T-helper 2 cell (primary cell): ENCODE measurements at regions not wholly inside any gene's neighbourhood (a gene's known extent, or its start where the extent isn't known, plus 50 kb on each side); places are given as distances from the start of the nearest gene placed in this dataset.
"Not testable (repeated sequence)": the region's sequence is repeated elsewhere in the genome, so short reads cannot be mapped to it uniquely, and the experiment has no call there.

Experiments
- DNase-seq, 5 experiments: peaks; one replicate each; pipeline versions ENCODE4 v3.0.0 to v3.0.0-alpha.2; 2012 to 2022

DNA sequence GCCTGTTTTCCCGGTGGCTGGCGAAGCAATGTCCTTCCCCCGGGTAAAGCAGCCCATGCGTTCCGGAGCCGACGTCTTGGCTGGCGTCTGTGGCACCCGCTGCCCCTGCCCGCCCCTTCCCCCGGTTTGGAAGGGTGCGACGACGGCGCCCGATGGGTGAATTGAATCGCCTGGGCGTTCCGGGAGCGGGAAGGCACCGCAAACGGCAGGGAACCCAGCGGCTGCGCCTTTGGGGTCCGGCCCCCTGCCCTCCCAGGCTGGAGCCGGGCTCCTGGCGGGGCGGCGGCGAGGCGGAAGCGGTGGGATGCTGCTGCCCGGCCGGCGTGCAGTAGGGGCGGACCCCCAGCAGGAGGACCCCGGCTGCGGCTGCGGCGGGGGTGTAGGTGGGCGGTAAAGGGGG, 123.6 kb upstream of the RHOU start:
- DNase-seq: not testable (repeated sequence)

GRCh38 chr1:228622002-228622716, 113.1 kb upstream of the RHOU start:
- DNase-seq: not testable (repeated sequence)

DNA sequence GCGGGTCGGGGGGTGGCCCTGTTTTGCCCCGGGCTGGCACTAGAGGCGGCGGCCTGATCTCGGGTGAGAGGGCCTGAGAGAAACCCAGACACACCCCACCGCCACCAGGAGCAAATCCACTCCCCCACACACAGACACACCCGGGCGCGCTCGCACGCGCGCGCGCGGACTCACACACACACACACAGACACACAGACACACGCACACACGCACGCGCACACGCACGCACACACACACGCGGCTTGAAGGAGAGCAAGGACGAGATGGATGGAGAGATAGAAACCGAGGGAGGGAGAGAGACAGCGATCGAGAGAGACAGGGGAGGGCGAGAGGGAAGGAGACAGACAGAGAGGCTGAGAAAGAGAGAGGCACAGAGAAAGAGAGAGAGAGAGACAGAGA, 108.8 kb upstream of the RHOU start:
- not testable (repeated sequence) for DNase-seq

DNA sequence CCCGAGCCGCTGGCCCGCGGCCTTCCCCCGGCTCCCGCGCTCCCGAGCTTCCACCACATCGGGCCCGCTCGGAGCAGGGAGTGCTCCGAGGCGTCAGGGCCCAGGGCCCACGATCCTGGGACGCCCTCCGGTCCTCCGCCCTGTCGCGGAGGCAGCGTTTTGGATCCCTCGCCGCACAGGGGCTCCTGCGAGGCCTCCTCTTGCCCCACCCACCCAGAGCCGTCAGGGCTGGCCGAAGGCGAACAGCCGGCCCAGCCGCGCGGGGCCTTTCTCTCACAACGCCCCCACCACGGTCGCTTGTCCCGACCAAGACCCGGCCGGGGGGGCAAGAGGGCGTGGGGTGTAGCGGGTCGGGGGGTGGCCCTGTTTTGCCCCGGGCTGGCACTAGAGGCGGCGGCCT, 102.4 kb upstream of the RHOU start:
- DNase-seq: not testable (repeated sequence)

DNA sequence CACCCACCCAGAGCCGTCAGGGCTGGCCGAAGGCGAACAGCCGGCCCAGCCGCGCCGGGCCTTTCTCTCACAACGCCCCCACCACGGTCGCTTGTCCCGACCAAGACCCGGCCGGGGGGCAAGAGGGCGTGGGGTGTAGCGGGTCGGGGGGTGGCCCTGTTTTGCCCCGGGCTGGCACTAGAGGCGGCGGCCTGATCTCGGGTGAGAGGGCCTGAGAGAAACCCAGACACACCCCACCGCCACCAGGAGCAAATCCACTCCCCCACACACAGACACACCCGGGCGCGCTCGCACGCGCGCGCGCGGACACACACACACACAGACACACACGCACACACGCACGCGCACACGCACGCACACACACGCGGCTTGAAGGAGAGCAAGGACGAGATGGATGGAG, 100.0 kb upstream of the RHOU start:
- peak in 2 of 5 experiments; percentile 34 to 41 for DNase-seq

DNA sequence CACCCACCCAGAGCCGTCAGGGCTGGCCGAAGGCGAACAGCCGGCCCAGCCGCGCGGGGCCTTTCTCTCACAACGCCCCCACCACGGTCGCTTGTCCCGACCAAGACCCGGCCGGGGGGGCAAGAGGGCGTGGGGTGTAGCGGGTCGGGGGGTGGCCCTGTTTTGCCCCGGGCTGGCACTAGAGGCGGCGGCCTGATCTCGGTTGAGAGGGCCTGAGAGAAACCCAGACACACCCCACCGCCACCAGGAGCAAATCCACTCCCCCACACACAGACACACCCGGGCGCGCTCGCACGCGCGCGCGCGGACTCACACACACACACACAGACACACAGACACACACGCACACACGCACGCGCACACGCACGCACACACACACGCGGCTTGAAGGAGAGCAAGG, 97.8 kb upstream of the RHOU start:
- not testable (repeated sequence) for DNase-seq

- peak in 2 of 5 experiments; percentile 24 to 67 for DNase-seq
Measured at GRCh38 chr1:228646717-228647522, 88.4 kb upstream of the RHOU start.

DNA sequence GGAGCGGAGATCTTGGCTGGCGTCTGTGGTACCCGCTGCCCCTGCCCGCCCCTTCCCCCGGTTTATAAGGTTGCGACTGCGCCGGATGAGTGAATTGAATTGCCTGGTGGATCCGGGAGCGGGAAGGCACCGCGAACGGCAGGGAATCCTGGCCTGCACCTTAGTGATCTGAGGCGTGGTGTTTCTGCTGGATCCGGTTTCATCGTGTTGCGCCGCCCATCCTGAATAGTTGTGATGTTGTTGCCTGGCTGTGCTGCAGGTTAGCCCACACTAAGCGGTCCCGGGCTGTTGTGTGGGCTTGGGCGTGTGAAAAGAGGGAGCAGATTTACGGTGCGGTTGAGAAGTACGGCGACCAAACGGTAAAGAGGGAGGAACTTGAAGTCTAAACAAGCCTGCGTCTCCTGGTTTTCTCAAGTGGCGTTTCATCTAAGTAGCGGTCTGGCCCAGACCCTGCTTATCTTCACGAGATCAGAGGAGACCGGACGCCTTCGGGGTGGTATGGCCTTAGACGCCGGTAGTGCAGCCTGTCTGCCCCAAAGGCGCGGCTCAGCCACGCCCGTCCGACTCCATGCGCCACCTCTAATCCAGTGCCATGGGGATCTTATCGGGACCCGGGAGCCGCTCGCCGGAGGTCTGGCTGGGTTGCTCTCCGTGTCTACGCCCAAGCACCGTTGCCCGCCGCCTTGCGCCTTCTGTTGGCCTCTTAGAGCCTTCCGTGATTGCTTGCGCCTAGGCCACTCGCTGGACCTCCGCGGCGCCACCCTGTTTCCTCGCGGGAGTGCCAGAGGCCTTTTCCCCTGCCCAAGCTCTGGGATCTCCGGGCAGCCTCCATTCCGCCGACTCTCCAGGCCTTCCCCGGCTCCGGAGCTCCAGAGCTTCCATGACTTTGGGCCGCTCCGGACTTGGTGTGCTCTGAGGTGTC, 87.5 kb upstream of the RHOU start:
- peak in 1 of 5 experiments; percentile 36 for DNase-seq

- no peak for DNase-seq
Measured at GRCh38 chr1:228648647-228649383, 86.5 kb upstream of the RHOU start.

DNA sequence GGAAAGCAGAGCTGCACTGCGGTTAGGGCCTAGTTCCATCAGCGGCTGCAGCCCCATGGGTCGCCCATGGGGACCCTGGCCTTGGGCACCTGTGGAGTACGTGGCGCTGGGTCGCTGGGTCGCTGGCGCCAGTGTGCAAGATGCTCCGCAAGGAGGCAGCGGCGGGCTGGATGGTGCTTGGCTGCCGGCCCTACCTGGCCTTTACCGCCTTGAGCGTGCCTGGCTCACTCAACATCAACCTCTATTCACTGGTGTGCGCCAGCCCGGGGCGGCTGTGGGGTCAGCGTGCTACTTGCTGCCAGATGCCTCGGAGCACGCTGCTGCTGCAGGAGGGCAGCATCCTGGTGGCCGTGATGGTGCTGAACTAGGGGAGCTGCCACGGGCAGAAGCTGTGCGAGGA, 85.1 kb upstream of the RHOU start:
- DNase-seq: no peak

DNA sequence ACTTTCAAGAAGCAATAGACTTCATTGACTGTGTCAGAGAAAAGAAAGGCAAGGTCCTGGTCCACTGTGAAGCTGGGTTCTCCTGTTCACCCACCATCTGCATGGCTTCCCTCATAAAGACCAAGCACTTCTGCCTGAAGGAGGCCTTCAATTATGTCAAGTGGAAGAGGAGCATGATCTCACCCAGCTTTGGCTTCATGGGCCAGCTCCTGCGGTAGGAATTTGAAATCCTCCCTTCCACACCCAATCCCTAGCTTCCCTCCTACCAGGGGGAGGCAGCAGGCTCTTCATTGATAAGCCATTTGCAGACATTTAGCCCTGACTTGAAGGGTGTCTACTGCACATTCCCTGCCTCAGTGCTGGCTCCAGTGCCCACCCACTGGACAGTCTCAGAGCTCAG, 84.3 kb upstream of the RHOU start:
- DNase-seq: no peak

DNA sequence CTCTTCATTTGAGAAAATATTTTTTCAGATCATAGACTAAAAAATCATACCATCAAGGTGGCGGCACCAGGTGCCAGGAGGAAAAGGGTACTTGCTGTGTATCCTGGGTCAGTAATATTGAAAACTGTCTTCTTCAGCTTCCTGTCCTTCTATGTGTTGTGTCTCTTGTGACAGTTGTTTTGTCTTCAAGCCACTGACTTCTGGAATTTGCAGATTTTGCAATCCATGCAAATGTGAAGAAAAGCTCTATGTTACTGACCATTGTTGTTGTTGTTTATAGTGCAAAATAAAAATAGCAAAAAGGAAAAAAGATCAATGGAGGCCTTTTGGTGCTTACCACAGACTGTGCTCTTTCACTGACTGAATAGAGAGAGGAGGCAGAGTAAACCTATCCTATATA, 83.2 kb upstream of the RHOU start:
- DNase-seq: no peak

- DNase-seq: not testable (repeated sequence)
Measured at GRCh38 chr1:228653057-228653456, 82.2 kb upstream of the RHOU start.

DNA sequence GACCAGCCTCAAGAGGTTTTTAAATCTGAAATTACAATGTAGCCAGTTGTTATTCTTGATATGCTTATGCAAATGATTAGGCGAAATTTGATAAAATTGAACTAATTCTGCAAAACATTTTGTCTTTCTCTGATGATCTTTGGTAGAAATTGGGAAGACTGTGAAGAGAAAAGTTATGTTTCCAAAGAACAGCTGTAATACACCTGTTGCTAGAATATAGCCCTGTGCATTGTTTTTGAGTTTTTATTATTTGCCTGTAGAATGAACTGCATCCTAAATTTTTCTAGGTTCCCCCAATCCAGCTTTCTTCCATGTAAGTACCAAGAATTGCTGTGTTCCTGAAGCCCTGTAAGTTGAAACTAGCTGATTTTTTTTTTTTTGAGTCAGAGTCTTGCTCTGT, 81.5 kb upstream of the RHOU start:
- DNase-seq: no peak

DNA sequence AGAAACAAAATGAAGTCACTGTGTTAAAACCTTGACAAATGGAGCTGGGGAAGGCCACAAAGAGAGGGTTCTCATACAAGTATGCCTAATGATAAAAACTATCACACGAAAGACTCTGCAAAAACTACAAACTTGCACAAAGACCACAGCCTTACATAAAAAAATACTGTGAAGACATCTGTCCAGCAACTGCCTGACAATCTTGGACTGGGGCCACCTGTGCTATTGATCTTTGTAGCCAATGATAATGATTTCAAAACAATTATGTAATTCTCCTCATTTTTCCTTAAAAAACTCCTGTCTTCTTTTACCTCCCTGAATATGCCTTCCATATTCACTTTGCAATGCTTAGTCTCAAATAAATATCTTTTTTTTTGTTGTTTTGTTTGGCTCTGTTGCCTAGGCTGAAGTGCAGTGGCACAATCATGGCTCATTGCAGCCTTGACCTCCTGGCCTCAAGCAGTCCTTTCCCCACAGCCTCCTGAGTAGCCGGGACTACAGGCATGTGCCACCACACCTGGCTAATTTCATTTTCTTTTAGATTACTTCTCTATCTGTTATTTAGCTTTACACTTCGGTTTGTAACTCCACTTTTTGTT, 79.4 kb upstream of the RHOU start:
- no peak for DNase-seq

DNA sequence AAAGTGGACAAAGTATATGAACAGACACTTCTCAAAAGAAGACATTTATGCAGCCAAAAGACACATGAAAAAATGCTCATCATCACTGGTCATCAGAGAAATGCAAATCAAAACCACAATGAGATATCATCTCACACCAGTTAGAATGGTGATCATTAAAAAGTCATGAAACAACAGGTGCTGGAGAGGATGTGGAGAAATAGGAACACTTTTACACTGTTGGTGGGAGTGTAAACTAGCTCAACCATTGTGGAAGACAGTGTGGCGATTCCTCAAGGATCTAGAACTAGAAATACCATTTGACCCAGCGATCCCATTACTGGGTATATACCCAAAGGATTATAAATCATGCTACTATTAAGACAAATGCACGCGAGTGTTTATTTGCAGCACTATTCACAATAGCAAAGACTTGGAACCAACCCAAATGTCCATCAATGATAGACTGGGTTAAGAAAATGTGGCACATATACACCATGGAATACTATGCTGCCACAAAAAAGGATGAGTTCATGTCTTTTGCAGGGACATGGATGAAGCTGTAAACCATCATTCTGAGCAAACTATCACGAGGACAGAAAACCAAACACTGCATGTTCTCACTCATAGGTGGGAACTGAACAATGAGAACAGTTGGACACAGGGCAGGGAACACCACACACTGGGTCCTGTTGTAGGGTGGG, 73.1 kb upstream of the RHOU start:
- DNase-seq: not testable (repeated sequence)

- peak; percentile 38 to 66 (median 64) for DNase-seq
Measured at GRCh38 chr1:228664399-228664914, 70.8 kb upstream of the RHOU start.

DNA sequence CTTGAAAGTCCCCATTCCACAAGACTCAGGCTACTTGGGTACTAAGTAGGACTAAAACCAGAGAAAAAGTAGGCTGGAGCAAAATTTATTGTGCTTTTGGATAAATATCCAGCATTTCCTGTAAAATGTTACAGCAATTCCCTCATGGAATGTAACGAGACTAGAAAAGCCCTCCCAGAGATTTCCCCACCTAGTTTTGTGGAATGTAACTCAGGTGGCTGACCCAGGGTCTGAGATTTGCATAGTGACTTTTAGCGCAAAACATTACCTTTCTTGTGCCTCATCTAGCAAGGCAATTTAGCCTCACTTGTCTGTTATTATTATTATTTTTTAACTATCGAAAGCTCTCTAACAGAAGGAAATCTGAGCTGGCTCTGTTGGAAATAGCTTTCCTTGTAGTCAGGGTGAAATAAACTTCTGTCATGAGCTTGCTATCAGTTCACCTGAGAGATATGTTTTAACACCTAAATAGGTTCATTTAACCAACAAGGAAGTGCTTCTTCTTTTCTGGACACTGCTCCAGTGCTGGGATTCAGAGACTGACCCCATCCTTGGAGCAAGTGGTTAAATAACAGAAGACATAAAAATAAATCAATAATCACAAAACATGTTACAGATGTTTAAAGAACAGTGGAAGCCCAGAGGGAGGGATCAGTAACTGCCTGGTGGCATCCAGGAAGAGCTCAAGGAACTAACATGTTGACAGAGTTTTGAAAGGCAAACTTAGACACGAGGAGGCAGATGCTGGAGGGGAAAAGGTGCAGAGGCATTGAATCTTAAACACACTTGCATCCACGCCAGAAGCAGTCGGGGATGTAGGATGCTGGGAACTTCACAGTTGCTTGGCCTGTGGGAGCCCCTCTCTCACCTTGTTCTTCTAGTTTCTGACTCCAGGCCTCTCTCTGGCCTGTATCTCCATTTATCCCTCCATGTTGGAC, 68.3 kb upstream of the RHOU start:
- no peak for DNase-seq

DNA sequence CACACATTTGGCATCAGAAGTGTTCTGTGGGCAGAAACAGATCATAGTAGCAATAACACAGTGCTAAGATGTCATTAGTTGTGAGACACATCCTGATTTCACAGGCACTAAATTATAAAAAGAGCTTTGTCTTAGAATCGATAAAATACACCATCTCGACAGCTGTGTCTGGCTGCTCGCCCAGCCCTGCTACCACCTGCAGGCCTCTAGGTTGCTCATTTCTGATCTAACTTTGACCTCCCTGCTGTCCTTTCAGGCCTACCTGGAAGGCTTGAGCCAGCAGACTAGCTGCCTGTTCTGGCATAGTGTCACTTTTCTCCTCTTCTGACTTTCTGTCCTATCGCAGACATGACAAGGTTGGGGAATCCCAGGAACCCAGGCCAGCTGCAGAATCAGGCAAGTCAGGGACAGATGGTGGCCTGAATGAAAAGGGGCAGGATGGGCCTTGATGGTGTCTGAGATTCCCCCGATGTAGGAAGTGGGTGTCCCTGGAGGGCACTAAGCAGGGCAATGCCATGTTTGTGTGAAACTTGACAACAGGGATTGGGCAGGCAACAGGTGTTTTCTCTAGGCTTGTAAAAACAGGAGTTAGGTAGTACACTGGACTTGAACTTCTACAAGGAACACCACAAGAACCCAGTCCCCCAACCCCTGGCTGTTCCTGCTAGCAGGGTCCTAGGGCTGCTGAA, 66.6 kb upstream of the RHOU start:
- no peak for DNase-seq
